A673 (cell line): ENCODE measurements at regions not wholly inside any gene's neighbourhood (a gene's known extent, or its start where the extent isn't known, plus 50 kb on each side); places are given as distances from the start of the nearest gene placed in this dataset.

Experiments used
- EZH2 ChIP-seq: fragments of 200-600 bp; sonication (generic); IDR thresholded peaks from 2 replicates; pipeline ENCODE4 v1.6.1; 2017; ENCODE audit warnings: borderline replicate concordance, low read depth, mild to moderate bottlenecking, mixed read lengths, antibody characterized with exemption, low read length; ENCODE audit not compliant: poor library complexity, severe bottlenecking
- TF ChIP-seq, protein P1 (sequence below): fragments of 300-800, 200-600 bp; sonication (generic); conservative IDR thresholded peaks from 2 replicates; pipeline ENCODE4 v1.5.1; 2017; ENCODE audit warnings: low read depth, mild to moderate bottlenecking, antibody characterized with exemption, low read length, moderate library complexity, mixed read lengths

DNA sequence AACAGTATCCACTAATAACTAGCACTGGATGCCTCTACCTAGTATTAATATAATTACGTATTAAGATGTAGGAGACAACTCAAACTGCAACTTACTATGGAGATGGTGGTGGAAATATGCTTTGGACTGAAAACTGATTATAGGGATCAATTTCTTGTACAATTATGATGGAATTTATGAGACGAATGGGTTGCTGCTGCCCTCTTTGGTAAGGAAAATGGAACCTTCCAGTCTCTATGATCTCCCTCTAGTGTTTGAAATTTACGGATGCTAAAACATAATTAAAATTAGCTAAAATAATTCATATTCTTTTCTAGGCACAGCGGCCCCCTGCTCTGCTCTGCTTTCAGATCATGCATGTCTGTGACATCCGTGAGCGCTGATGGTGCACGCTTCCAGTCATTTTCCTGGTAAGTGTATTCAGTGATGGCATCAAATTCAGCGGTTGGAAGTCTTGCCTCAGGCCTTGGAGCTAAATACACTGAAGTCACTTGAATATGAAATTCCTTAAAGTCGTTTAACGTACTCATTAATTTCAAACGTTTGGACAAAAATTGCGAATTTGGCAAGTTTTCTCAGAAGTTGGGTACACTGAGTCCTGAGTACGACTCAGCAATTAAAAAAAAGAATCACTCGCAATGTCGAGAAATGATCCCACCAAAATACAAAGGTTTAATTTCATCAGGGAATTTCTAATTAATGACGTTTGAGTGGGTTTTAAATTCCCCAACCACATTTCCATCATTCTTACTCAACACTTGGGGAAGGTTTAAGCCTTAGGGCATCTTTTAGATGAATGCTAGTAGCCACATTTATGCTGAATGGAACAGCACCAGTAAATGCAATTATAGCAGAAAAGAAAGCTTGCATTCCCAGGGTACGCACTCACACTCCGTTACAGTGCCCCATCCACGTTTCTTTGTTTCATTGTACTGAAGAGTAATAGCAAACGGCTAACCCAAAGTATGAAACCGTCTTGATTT, 132.6 kb downstream of the NR2F2 start:
- TF ChIP-seq, protein P1, sequence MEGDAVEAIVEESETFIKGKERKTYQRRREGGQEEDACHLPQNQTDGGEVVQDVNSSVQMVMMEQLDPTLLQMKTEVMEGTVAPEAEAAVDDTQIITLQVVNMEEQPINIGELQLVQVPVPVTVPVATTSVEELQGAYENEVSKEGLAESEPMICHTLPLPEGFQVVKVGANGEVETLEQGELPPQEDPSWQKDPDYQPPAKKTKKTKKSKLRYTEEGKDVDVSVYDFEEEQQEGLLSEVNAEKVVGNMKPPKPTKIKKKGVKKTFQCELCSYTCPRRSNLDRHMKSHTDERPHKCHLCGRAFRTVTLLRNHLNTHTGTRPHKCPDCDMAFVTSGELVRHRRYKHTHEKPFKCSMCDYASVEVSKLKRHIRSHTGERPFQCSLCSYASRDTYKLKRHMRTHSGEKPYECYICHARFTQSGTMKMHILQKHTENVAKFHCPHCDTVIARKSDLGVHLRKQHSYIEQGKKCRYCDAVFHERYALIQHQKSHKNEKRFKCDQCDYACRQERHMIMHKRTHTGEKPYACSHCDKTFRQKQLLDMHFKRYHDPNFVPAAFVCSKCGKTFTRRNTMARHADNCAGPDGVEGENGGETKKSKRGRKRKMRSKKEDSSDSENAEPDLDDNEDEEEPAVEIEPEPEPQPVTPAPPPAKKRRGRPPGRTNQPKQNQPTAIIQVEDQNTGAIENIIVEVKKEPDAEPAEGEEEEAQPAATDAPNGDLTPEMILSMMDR, result 0 out of 2 replicates have a peak, but pooled peaks have one; percentile 27
- no peak for TF ChIP-seq EZH2
